ENCODE measurements at regions not wholly inside any gene's neighbourhood (a gene's known extent, or its start where the extent isn't known, plus 50 kb on each side); places are given as distances from the start of the nearest gene placed in this dataset.

- Mint-ChIP-seq H3K4me3 (ENCODE audit: unreplicated experiment) (no peak overlapping the region), H3K36me3 (ENCODE audit: low read depth) (no peaks in the 10 kb centered on the region), H3K27ac (ENCODE audit: unreplicated experiment) (no peak overlapping the region), H3K4me1 (ENCODE audit: low read depth) (peaks cover 5% of the 10 kb centered on the region), H3K27me3 (ENCODE audit: low read depth) (no peaks in the 10 kb centered on the region), H3K9me3 (ENCODE audit: low read depth) (no peaks in the 10 kb centered on the region)
- DNase-seq (ENCODE audit: low spot score): no peak
- no peak for TF ChIP-seq CTCF (IDR thresholded peaks at IDR 0.05)
Observed at GRCh38 chr10:4391683-4392082, 434.3 kb upstream of the AKR1E2 start.

GRCh38 chr10:4390219-4390618 is 435.8 kb upstream of the AKR1E2 start:
- DNase-seq (ENCODE audit: low spot score): no peak
- H3K9me3 Mint-ChIP-seq (ENCODE audit: low read depth): no peaks in the 10 kb centered on the region
- TF ChIP-seq CTCF (IDR thresholded peaks at IDR 0.05): no peak
- H3K36me3 Mint-ChIP-seq (ENCODE audit: low read depth): no peaks in the 10 kb centered on the region
- H3K4me3 Mint-ChIP-seq (ENCODE audit: unreplicated experiment): no peak overlapping the region
- H3K27ac Mint-ChIP-seq (ENCODE audit: unreplicated experiment): no peak overlapping the region
- no peaks in the 10 kb centered on the region for H3K27me3 Mint-ChIP-seq (ENCODE audit: low read depth)
- peaks cover 5% of the 10 kb centered on the region for H3K4me1 Mint-ChIP-seq (ENCODE audit: low read depth)

- no peak for TF ChIP-seq CTCF (IDR thresholded peaks at IDR 0.05)
- Mint-ChIP-seq H3K36me3 (ENCODE audit: low read depth) (no peaks in the 10 kb centered on the region), H3K4me1 (ENCODE audit: low read depth) (peaks cover 31% of the 10 kb centered on the region), H3K27me3 (ENCODE audit: low read depth) (no peaks in the 10 kb centered on the region), H3K27ac (ENCODE audit: unreplicated experiment) (no peak overlapping the region), H3K4me3 (ENCODE audit: unreplicated experiment) (no peak overlapping the region), H3K9me3 (ENCODE audit: low read depth) (no peaks in the 10 kb centered on the region)
- DNase-seq (ENCODE audit: low spot score): no peak
Observed at GRCh38 chr10:4385231-4385870, 440.7 kb upstream of the AKR1E2 start.

- peak overlapping the region; percentile 95 for H3K27ac Mint-ChIP-seq (ENCODE audit: unreplicated experiment)
- TF ChIP-seq CTCF (IDR thresholded peaks at IDR 0.05): no peak
- H3K4me1 Mint-ChIP-seq (ENCODE audit: low read depth): peaks cover 31% of the 10 kb centered on the region
- peak overlapping the region; percentile 68 for H3K4me3 Mint-ChIP-seq (ENCODE audit: unreplicated experiment)
- H3K27me3 Mint-ChIP-seq (ENCODE audit: low read depth): no peaks in the 10 kb centered on the region
- no peaks in the 10 kb centered on the region for H3K9me3 Mint-ChIP-seq (ENCODE audit: low read depth)
- DNase-seq (ENCODE audit: low spot score): no peak
- no peaks in the 10 kb centered on the region for H3K36me3 Mint-ChIP-seq (ENCODE audit: low read depth)
Observed at GRCh38 chr10:4384245-4384644, 441.8 kb upstream of the AKR1E2 start.

GRCh38 chr10:4383651-4384098 is 442.3 kb upstream of the AKR1E2 start:
- peak overlapping the region; percentile 95 for H3K27ac Mint-ChIP-seq (ENCODE audit: unreplicated experiment)
- H3K4me1 Mint-ChIP-seq (ENCODE audit: low read depth): peaks cover 31% of the 10 kb centered on the region
- H3K9me3 Mint-ChIP-seq (ENCODE audit: low read depth): no peaks in the 10 kb centered on the region
- TF ChIP-seq CTCF (IDR thresholded peaks at IDR 0.05): no peak
- no peak for DNase-seq (ENCODE audit: low spot score)
- no peaks in the 10 kb centered on the region for H3K27me3 Mint-ChIP-seq (ENCODE audit: low read depth)
- H3K4me3 Mint-ChIP-seq (ENCODE audit: unreplicated experiment): peak overlapping the region; percentile 68
- no peaks in the 10 kb centered on the region for H3K36me3 Mint-ChIP-seq (ENCODE audit: low read depth)

Measured in chondrocyte (in vitro differentiated cells).